Smooth muscle cell (in vitro differentiated cells): ENCODE measurements at regions not wholly inside any gene's neighbourhood (a gene's known extent, or its start where the extent isn't known, plus 50 kb on each side); places are given as distances from the start of the nearest gene placed in this dataset.

Experiments used
- DNase-seq: peaks from one replicate; lab custom pipeline; 2025; ENCODE audit not compliant: unreplicated experiment; lab: John Stamatoyannopoulos, UW
- H2AFZ ChIP-seq: fragments of 200-600 bp; sonication (generic); 2 replicates; pipeline ENCODE4 v1.6.0; 2016; ENCODE audit warnings: antibody characterized with exemption, low read depth, mild to moderate bottlenecking
- H3F3A ChIP-seq: fragments of 200-600 bp; sonication (generic); 2 replicates; pipeline ENCODE4 v1.6.0; 2017; ENCODE audit warnings: antibody characterized with exemption, low read depth
- H3K27ac ChIP-seq: fragments of 200-600 bp; sonication (generic); 2 replicates; pipeline ENCODE4 v1.5.1; 2016; ENCODE audit warnings: low read depth, mild to moderate bottlenecking
- H3K27me3 ChIP-seq: fragments of 200-600 bp; sonication (generic); 2 replicates; pipeline ENCODE4 v1.6.1; 2016; ENCODE audit warnings: low read depth, mild to moderate bottlenecking
- H3K36me3 ChIP-seq: fragments of 200-600 bp; sonication (generic); 2 replicates; pipeline ENCODE4 v1.5.1; 2016; ENCODE audit warnings: low read depth
- H3K4me1 ChIP-seq: fragments of 200-600 bp; sonication (generic); 2 replicates; pipeline ENCODE4 v1.5.1; 2016; ENCODE audit warnings: low read depth
- H3K4me2 ChIP-seq: fragments of 200-600 bp; sonication (generic); 2 replicates; pipeline ENCODE4 v1.6.0; 2016; ENCODE audit warnings: mild to moderate bottlenecking
- H3K4me3 ChIP-seq: fragments of 200-600 bp; sonication (generic); 2 replicates; pipeline ENCODE4 v1.5.1; 2016; ENCODE audit warnings: mild to moderate bottlenecking
- H3K79me2 ChIP-seq: fragments of 200-600 bp; sonication (generic); 2 replicates; pipeline ENCODE4 v1.6.0; 2016; ENCODE audit warnings: low read depth, mild to moderate bottlenecking
- H3K9ac ChIP-seq: fragments of 200-600 bp; sonication (generic); 2 replicates; pipeline ENCODE4 v1.6.0; 2016; ENCODE audit warnings: low read depth
- H3K9me3 ChIP-seq: fragments of 200-600 bp; sonication (generic); replicated peaks from 2 replicates; pipeline ENCODE4 v1.5.1; 2016; ENCODE audit warnings: low read depth
- H4K20me1 ChIP-seq: fragments of 200-600 bp; sonication (generic); 2 replicates; pipeline ENCODE4 v1.6.0; 2016; ENCODE audit warnings: low read depth
- WGBS: methylation state at CpG from one replicate; pipeline ENCODE4 v1.1.7; 2016; ENCODE audit warnings: low lambda C conversion rate; 5-methylcytosine and 5-hydroxymethylcytosine counted together
- TF ChIP-seq, protein P1 (sequence below): fragments of 200-600 bp; sonication (generic); IDR thresholded peaks from 2 replicates; pipeline ENCODE4 v1.5.1; 2017; ENCODE audit warnings: borderline replicate concordance, mild to moderate bottlenecking, antibody characterized with exemption; ENCODE audit not compliant: insufficient read depth, poor library complexity, severe bottlenecking

DNA sequence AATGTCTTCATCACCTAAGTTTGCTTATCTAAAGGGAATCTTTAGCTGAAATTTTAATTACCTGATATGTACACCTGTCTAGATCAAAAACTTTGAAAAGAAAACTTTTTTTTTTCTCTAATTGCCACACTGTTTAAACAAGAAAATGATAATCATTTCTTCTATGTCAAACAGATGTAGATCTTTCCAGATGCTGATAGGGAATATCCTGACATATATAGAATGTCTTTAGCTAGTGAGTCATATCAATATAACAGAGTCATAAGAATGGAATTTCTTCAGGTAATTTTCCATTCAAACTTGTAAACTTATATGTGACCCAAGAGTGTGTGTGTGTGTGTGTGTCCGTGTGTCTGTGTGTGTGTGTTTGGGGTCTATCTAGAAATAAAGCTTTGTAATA lies 271.9 kb downstream of the GPM6A start:
- Histone ChIP-seq H3F3A (no peaks in the 10 kb centered on the region), H3K36me3 (no peaks in the 10 kb centered on the region), H3K4me1 (no peaks in the 10 kb centered on the region), H4K20me1 (no peaks in the 10 kb centered on the region), H3K27ac (no peak overlapping the region), H3K9ac (no peak overlapping the region), H3K27me3 (no peaks in the 10 kb centered on the region), H3K4me3 (no peak overlapping the region), H3K9me3 (no peaks in the 10 kb centered on the region), H3K4me2 (no peak overlapping the region), H3K79me2 (no peaks in the 10 kb centered on the region), H2AFZ (no peak overlapping the region)
- 88% methylated on average over 1 of the region's 1 CpG for WGBS
- TF ChIP-seq, protein P1, sequence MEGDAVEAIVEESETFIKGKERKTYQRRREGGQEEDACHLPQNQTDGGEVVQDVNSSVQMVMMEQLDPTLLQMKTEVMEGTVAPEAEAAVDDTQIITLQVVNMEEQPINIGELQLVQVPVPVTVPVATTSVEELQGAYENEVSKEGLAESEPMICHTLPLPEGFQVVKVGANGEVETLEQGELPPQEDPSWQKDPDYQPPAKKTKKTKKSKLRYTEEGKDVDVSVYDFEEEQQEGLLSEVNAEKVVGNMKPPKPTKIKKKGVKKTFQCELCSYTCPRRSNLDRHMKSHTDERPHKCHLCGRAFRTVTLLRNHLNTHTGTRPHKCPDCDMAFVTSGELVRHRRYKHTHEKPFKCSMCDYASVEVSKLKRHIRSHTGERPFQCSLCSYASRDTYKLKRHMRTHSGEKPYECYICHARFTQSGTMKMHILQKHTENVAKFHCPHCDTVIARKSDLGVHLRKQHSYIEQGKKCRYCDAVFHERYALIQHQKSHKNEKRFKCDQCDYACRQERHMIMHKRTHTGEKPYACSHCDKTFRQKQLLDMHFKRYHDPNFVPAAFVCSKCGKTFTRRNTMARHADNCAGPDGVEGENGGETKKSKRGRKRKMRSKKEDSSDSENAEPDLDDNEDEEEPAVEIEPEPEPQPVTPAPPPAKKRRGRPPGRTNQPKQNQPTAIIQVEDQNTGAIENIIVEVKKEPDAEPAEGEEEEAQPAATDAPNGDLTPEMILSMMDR: no peak
- no peak for DNase-seq

DNA sequence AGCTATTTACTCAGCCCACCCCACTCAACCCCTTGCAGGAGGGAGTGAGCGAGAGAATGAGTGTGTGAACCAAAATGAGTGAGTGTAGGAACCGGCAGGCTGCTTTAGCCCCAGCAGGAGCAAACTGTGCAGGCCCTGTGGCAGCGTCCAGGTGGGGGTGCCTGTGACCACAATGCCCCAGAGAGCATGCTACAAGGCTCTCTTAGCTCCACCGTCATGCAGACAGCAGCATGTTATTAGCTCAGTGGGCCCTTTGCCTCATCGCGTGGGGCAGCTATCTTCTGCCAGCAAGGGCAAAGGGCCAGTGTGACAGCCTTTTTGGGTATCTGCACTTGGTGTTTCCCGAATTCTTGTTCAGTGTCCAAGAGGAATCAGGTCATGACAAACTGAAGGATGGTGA lies 271.3 kb downstream of the GPM6A start:
- no peak for DNase-seq
- Histone ChIP-seq H3K4me1 (no peaks in the 10 kb centered on the region), H4K20me1 (no peaks in the 10 kb centered on the region), H3K9ac (no peak overlapping the region), H3K4me2 (no peak overlapping the region), H2AFZ (no peak overlapping the region), H3K27ac (no peak overlapping the region), H3K4me3 (no peak overlapping the region), H3K36me3 (no peaks in the 10 kb centered on the region), H3K27me3 (no peaks in the 10 kb centered on the region), H3F3A (no peaks in the 10 kb centered on the region), H3K9me3 (no peaks in the 10 kb centered on the region), H3K79me2 (no peaks in the 10 kb centered on the region)
- WGBS: 97% methylated on average over 7 of the region's 7 CpGs
- TF ChIP-seq, protein P1: no peak

DNA sequence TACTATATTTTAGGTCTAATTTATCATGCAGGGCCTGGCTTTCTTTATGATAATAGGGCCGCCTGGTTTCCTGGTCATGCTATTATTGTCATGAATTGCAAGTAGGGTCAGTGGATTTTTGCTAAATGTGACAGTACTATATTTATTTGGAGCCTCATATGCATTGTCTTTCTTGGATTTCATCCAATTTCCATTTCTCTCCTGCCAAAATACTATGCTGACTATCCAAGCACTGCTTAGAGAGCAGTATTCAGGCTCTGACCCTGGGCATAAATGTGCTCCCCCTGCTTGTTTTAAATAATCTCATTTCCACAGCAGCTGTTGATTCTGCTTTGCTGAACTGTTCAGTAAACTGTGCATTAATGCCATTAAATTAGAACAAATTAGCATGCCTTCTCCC lies 269.3 kb downstream of the GPM6A start:
- Histone ChIP-seq H3K4me1 (no peaks in the 10 kb centered on the region), H3K9ac (no peak overlapping the region), H3K4me3 (no peak overlapping the region), H3K36me3 (no peaks in the 10 kb centered on the region), H3K27ac (no peak overlapping the region), H3K4me2 (no peak overlapping the region), H3F3A (no peaks in the 10 kb centered on the region), H3K27me3 (no peaks in the 10 kb centered on the region), H3K9me3 (no peaks in the 10 kb centered on the region), H3K79me2 (no peaks in the 10 kb centered on the region), H4K20me1 (no peaks in the 10 kb centered on the region), H2AFZ (no peak overlapping the region)
- WGBS: 92% methylated on average over 1 of the region's 1 CpG
- TF ChIP-seq, protein P1: no peak
- DNase-seq: no peak

DNA sequence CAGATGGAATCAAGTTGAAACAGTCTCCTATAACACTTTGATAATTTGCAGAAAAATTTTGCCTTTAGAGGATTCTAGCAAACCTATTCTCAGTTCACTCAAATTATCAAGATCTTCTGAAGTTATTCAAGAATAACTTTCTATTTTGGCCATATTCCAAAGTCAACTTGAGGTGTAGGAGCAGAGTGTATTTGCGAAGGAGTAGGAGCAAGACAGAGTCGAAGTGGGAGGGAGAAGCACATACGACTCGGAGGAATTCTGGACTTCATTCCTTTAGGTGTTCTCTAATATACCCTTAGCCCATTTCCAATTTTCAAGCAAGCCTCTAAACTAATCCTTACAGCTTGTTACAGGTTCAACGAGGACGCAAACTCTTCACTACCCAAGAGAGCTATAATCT lies 252.9 kb downstream of the GPM6A start:
- no peak overlapping the region for H3K4me2 ChIP-seq
- no peaks in the 10 kb centered on the region for H3K9me3 ChIP-seq
- H3K36me3 ChIP-seq: no peaks in the 10 kb centered on the region
- no peaks in the 10 kb centered on the region for H4K20me1 ChIP-seq
- H3K4me1 ChIP-seq: no peaks in the 10 kb centered on the region
- TF ChIP-seq, protein P1: no peak
- H3K27me3 ChIP-seq: no peaks in the 10 kb centered on the region
- no peaks in the 10 kb centered on the region for H3K79me2 ChIP-seq
- 88% methylated on average over 6 of the region's 6 CpGs for WGBS
- no peak for DNase-seq
- H3K27ac ChIP-seq: no peak overlapping the region
- H2AFZ ChIP-seq: no peak overlapping the region
- no peak overlapping the region for H3K9ac ChIP-seq
- no peak overlapping the region for H3K4me3 ChIP-seq
- no peaks in the 10 kb centered on the region for H3F3A ChIP-seq
